ENCODE measurements at regions not wholly inside any gene's neighbourhood (a gene's known extent, or its start where the extent isn't known, plus 50 kb on each side); places are given as distances from the start of the nearest gene placed in this dataset.
"Not testable (repeated sequence)": the region's sequence is repeated elsewhere in the genome, so short reads cannot be mapped to it uniquely, and the experiment has no call there.

DNA sequence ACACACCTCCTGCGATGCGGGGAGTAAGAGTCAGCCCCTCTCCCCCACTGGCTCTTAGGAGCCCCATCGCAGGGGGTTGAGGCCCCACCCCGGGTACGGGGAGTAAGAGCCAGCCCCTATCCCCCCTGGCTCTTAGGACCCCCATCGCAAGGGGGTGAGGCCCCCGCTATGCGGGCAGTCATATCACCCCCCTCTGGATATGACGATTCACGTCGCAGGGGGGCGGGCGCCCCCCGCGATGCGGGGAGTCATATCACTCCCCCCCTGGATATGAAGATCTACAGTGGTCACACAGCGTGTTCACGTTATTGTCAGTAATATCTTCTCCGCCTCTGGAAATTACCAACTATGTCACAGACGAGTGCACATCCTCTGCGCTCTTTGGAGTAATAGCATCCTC lies 61.1 kb downstream of the DEFB131A start:
- not testable (repeated sequence) for DNase-seq (ENCODE audit: low read depth in 2 of 2); H3K4me3 ChIP-seq (replicated peaks in 1 of 2; ENCODE audit: low read depth in 2 of 2, low read length in 2 of 2)

DNA sequence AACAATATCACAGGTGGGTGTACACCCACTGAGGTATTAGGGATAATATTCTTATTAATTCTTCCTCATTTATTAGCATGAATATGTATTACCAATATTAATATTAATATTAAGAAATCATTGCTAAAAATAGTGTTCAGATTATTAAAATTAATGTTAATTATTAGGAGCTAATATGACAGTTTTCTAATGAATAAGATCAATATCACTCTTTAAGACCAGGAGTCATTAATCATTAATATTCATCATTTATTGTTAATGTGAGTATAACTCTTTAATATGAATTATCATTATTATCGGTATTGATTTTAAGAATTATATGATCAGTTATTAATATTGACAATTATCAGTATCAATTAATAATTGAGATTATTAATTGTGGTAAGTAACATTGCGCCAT lies 62.5 kb downstream of the DEFB131A start:
- DNase-seq (ENCODE audit: low read depth in 2 of 2); H3K4me3 ChIP-seq (replicated peaks in 1 of 2; ENCODE audit: low read depth in 2 of 2, low read length in 2 of 2): not testable (repeated sequence)

DNA sequence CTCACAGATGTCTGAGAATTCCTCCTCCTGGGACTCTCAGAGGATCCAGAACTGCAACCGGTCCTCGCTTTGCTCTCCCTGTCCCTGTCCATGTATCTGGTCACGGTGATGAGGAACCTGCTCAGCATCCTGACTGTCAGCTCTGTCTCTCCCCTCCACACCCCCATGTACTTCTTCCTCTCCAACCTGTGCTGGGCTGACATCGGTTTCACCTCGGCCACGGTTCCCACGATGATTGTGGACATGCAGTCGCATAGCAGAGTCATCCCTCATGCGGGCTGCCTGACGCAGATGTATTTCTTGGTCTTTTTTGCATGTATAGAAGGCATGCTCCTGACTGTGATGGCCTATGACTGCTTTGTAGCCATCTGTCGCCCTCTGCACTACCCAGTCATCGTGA lies 68.7 kb downstream of the DEFB131A start:
- DNase-seq (ENCODE audit: low read depth in 2 of 2); H3K4me3 ChIP-seq (replicated peaks in 1 of 2; ENCODE audit: low read depth in 2 of 2, low read length in 2 of 2): not testable (repeated sequence)

- not testable (repeated sequence) for H3K4me3 ChIP-seq (replicated peaks in 1 of 2; ENCODE audit: low read depth in 2 of 2, low read length in 2 of 2); DNase-seq (ENCODE audit: low read depth in 2 of 2)
Measured at GRCh38 chr4:9519631-9520030, 75.4 kb downstream of the DEFB131A start.

DNA sequence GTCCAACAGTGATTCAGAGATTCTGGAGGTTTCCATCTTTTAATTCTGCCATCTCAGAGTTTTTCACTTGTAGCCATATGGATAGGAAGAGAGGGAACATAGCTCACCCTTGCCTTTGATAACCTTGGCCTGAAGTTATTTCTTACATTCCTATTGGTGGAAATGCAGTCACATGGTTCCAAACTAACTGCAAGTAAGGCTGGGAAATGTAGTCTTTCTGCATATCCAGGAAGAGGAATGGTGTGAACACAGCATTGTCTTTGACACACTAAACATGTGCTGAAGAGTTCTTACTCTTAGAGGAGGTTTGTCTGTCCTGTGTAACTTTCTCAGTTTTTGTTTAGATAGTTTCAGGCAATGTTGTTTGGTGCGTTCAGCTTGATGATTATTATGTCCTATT lies 78.7 kb downstream of the DEFB131A start:
- H3K4me3 ChIP-seq (replicated peaks in 1 of 2; ENCODE audit: low read depth in 2 of 2, low read length in 2 of 2); DNase-seq (ENCODE audit: low read depth in 2 of 2): not testable (repeated sequence)

- DNase-seq (ENCODE audit: low read depth in 2 of 2); H3K4me3 ChIP-seq (replicated peaks in 1 of 2; ENCODE audit: low read depth in 2 of 2, low read length in 2 of 2): not testable (repeated sequence)
Measured at GRCh38 chr4:9524406-9524805, 80.2 kb downstream of the DEFB131A start.

DNA sequence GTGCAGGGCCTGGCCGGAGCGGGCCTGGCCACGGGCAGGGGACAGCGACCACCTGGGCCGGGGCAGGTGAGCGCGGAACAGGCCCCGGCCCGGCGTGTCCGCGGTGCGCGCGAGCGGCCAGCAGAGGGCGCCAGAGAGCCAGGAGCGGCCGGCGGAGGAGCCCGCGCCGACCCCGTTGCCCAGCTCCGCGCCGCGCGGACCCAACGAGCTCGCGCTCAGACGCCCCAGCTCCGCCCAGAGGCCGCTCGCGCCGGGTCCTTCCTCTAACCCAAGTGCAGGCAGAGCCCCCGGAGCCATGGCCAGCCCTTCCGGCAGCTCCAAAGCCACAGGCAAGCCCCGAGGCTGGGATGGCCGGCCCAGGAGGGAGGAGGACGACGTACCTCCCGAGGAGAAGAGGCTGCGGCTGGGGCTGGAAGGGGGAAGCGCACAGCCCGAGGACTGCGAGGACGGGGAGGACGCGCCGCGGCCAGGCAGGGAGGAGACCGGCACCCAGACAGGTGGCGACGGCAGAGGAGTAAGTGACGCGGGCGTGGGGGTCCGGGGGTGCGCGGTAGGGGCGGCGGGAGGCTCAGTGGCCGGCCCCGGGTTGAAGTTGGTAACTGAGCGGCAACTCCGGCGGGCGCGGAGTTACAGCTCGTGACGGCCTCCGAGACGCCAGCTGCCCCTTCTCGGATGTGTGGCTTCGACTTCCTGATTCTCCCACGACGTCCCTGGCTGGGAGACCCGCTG lies 88.1 kb downstream of the DEFB131A start:
- peak; percentile 43 to 61 for DNase-seq (ENCODE audit: low read depth in 2 of 2)
- peak overlapping the region; percentile 35 to 45 for H3K4me3 ChIP-seq (replicated peaks in 1 of 2; ENCODE audit: low read depth in 2 of 2, low read length in 2 of 2)

DNA sequence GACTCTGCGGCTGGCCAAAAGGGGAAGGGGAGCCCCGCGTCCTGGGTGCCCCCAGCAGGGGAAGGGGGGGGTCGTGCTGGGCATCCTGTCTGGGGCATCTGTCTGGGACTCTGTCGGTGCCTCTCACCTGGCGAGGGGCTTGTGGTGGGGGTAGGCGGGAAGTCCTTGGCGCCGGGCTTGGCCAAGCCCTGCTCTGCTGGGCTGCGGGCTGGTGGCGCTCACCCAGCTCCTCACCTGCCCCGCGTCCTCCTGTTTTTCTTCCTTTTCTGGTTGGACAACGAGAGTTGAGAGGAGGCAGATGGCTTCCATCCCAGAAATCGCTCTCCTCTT lies 88.6 kb downstream of the DEFB131A start:
- not testable (repeated sequence) for H3K4me3 ChIP-seq (replicated peaks in 1 of 2; ENCODE audit: low read depth in 2 of 2, low read length in 2 of 2); DNase-seq (ENCODE audit: low read depth in 2 of 2)

GRCh38 chr4:9537101-9537500 lies 92.9 kb downstream of the DEFB131A start:
- not testable (repeated sequence) for H3K4me3 ChIP-seq (replicated peaks in 1 of 2; ENCODE audit: low read depth in 2 of 2, low read length in 2 of 2); DNase-seq (ENCODE audit: low read depth in 2 of 2)

DNA sequence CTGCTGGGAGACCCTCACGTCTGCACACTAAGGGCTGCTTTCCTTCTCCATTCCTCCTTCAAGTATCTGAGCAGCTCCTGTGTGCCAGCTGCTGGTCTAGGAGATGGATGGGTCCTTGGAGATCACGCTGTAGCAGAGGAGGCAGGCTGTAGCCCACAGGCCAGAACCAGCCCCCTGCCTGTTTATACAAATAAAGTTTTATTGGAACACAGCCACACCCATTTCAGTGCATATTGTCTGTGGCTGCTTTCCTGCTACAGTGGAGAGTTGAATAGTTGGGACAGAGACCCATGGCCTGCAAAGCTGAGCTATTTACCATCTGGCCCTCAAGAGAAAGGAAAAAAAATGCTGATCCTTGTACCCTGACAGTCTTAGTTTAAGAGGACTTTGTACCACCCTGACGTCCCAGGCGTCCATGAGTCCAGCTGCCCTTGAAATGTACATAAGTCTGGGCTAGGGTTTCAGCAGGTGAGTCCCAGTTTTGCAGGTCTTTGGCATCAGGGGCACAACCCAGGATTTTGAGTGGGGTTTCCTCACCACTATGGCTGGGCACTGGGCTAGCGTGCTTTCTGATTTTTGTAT lies 95.8 kb downstream of the DEFB131A start:
- DNase-seq (ENCODE audit: low read depth in 2 of 2); H3K4me3 ChIP-seq (replicated peaks in 1 of 2; ENCODE audit: low read depth in 2 of 2, low read length in 2 of 2): not testable (repeated sequence)

DNA sequence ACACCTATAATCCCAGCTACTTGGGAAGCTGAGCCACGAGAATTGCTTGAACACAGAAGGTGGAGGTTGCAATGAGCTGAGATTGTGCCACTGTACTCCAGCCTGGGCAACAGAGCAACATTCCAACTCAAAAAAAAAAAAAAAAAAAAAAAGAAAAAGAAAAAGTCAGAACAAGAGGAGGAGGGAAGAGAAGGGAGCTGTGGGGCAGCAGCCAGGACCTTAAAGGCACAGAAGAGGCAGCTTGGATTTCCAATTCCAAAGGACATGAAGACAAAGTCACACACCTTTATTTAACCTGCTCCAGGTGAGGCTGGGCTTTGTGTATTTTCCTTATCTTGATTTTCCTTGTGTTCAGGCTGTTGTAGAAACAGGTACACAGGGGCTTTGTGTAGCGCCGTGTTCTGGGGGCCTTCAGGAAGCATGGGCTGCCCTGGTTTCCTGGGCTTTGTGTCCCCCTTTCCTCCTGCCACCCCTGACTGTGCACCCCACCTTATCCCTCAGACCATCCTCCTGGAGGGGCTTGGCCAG lies 97.2 kb downstream of the DEFB131A start:
- DNase-seq (ENCODE audit: low read depth in 2 of 2); H3K4me3 ChIP-seq (replicated peaks in 1 of 2; ENCODE audit: low read depth in 2 of 2, low read length in 2 of 2): not testable (repeated sequence)

GRCh38 chr4:9544851-9545250 lies 100.6 kb downstream of the DEFB131A start:
- DNase-seq (ENCODE audit: low read depth in 2 of 2); H3K4me3 ChIP-seq (replicated peaks in 1 of 2; ENCODE audit: low read depth in 2 of 2, low read length in 2 of 2): not testable (repeated sequence)

GRCh38 chr4:9547470-9547869 lies 103.3 kb downstream of the DEFB131A start:
- not testable (repeated sequence) for DNase-seq (ENCODE audit: low read depth in 2 of 2); H3K4me3 ChIP-seq (replicated peaks in 1 of 2; ENCODE audit: low read depth in 2 of 2, low read length in 2 of 2)

- DNase-seq (ENCODE audit: low read depth in 2 of 2); H3K4me3 ChIP-seq (replicated peaks in 1 of 2; ENCODE audit: low read depth in 2 of 2, low read length in 2 of 2): not testable (repeated sequence)
Measured at GRCh38 chr4:9556076-9556475, 111.9 kb downstream of the DEFB131A start.

GRCh38 chr4:9577869-9578268 lies 133.7 kb downstream of the DEFB131A start:
- DNase-seq (ENCODE audit: low read depth in 2 of 2); H3K4me3 ChIP-seq (replicated peaks in 1 of 2; ENCODE audit: low read depth in 2 of 2, low read length in 2 of 2): not testable (repeated sequence)

DNA sequence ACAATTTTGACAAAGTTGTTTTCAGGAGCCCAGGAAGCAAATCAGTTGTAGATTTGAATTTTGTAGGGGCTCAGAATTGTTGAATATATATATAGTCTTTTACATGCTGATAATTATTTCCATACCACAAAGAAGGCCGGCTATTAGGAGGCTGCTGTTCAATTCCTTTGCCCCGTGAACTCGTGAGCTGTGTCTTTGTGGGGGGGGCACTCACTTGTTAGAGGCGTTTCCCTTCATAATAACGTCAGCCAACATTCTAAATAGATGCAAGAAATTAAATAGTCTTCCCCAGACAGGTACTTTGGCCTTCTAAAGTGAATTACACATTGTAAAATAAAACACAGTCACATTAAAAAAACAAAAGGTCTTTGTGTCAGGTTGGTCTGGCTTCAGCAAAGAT lies 138.7 kb downstream of the DEFB131A start:
- not testable (repeated sequence) for DNase-seq (ENCODE audit: low read depth in 2 of 2)

More for the DNA sequence above, 138.7 kb downstream of the DEFB131A start:
- not testable (repeated sequence) for H3K4me3 ChIP-seq (replicated peaks in 1 of 2; ENCODE audit: low read depth in 2 of 2, low read length in 2 of 2)
